Left lung (tissue), 4 donors: ENCODE measurements at regions not wholly inside any gene's neighbourhood (a gene's known extent, or its start where the extent isn't known, plus 50 kb on each side); places are given as distances from the start of the nearest gene placed in this dataset.
A peak's percentile ranks its signal among the peaks of the same experiment; 100 is the strongest.

Experiments used
- ATAC-seq: fragments of 200-7000 bp; cut with Tn5 transposase; one replicate; pipeline ENCODE4 v1.9.1; 2020; ENCODE audit warnings: moderate library complexity
- DNase-seq, 4 donors: peaks; one replicate each; pipeline ENCODE4 v3.0.0-alpha.2; 2013 to 2020
- H3K27ac ChIP-seq, 2 donors: fragments of 200-600 bp; sonication (generic) in 1 of 2; one replicate each; pipeline versions ENCODE4 v1.5.0 to v1.8.0; 2020 to 2021
- H3K27me3 ChIP-seq, 2 donors: fragments of 200-600 bp; sonication (generic) in 1 of 2; one replicate each; pipeline versions ENCODE4 v1.5.0 to v1.8.0; 2020 to 2021
- H3K36me3 ChIP-seq, 2 donors: fragments of 200-600 bp; sonication (generic) in 1 of 2; one replicate each; pipeline versions ENCODE4 v1.5.0 to v1.8.0; 2020 to 2021
- H3K4me1 ChIP-seq, 2 donors: fragments of 200-600 bp; one replicate each; pipeline ENCODE4 v1.8.0; 2021
- H3K4me3 ChIP-seq, 2 donors: fragments of 200-600 bp; sonication (generic) in 1 of 2; one replicate each; pipeline versions ENCODE4 v1.5.0 to v1.8.0; 2020 to 2021; ENCODE audit warnings: mild to moderate bottlenecking in 1 of 2
- H3K9me3 ChIP-seq, 2 donors: fragments of 200-600 bp; sonication (generic) in 1 of 2; one replicate each; pipeline versions ENCODE4 v1.5.0 to v1.8.0; 2020 to 2021
- intact Hi-C, 2 donors: fragments of 100-400 bp; cut with DNase I; formaldehyde crosslinking; loops; one replicate each; pipeline versions ENCODE4 v1.11.2 to v1.14.2; 2022
- TF ChIP-seq, protein P1 (sequence below), 2 donors: fragments of 200-600 bp; sonication (generic) in 1 of 2; IDR thresholded peaks; one replicate each; pipeline versions ENCODE4 v1.5.0 to v1.8.0; 2021; ENCODE audit warnings: antibody characterized with exemption in 2 of 2
- donor health status: DM: no; HTN: yes; CAD: no.
- donor health status: DM: no; HTN: no; CAD: no.

- no peaks in the 10 kb centered on the region for H3K36me3 ChIP-seq
- DNase-seq (no peak), ATAC-seq (no peak)
- H3K4me3 ChIP-seq: no peak overlapping the region
- H3K27me3 ChIP-seq: no peaks in the 10 kb centered on the region
- H3K4me1 ChIP-seq: no peaks in the 10 kb centered on the region
- TF ChIP-seq, protein P1, sequence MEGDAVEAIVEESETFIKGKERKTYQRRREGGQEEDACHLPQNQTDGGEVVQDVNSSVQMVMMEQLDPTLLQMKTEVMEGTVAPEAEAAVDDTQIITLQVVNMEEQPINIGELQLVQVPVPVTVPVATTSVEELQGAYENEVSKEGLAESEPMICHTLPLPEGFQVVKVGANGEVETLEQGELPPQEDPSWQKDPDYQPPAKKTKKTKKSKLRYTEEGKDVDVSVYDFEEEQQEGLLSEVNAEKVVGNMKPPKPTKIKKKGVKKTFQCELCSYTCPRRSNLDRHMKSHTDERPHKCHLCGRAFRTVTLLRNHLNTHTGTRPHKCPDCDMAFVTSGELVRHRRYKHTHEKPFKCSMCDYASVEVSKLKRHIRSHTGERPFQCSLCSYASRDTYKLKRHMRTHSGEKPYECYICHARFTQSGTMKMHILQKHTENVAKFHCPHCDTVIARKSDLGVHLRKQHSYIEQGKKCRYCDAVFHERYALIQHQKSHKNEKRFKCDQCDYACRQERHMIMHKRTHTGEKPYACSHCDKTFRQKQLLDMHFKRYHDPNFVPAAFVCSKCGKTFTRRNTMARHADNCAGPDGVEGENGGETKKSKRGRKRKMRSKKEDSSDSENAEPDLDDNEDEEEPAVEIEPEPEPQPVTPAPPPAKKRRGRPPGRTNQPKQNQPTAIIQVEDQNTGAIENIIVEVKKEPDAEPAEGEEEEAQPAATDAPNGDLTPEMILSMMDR (IDR thresholded peaks at IDR 0.05): no peak
- H3K9me3 ChIP-seq: no peaks in the 10 kb centered on the region
- H3K27ac ChIP-seq: no peak overlapping the region
- intact Hi-C loops: no loop called here
Measured at GRCh38 chr15:97061392-97061791, 730.9 kb downstream of the NR2F2 start.

DNA sequence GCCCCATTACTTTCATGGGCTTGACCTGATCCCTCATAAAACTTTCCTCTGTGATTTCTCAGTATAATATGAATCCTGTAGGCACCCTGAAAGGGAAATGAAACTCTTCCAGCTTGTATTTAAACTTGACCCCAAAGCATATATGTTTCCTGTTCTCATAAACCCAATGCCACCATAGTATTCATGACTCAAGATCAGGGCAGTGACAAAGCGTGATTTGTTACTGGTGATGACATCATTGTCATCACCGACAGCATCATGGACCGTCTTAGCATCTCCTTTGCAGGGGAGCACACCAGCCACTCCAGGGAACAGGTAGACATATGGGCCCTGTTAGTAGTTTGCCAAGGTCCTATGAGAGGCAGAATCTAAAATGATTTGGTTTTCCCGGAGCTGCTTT lies 741.2 kb downstream of the NR2F2 start:
- DNase-seq (no peak), ATAC-seq (no peak)
- no peak overlapping the region for H3K4me3 ChIP-seq
- H3K27me3 ChIP-seq: no peaks in the 10 kb centered on the region
- intact Hi-C loops: no loop called here
- no peak overlapping the region for H3K27ac ChIP-seq
- no peaks in the 10 kb centered on the region for H3K36me3 ChIP-seq
- H3K4me1 ChIP-seq: no peaks in the 10 kb centered on the region
- TF ChIP-seq, protein P1 (IDR thresholded peaks at IDR 0.05): no peak
- peaks cover 0 to 12% of the 10 kb centered on the region in 2 donors for H3K9me3 ChIP-seq

- no peaks in the 10 kb centered on the region for H3K4me1 ChIP-seq
Measured at GRCh38 chr15:97072545-97072944, 742.0 kb downstream of the NR2F2 start.

GRCh38 chr15:97076011-97076410 lies 745.5 kb downstream of the NR2F2 start:
- no peak overlapping the region for H3K27ac ChIP-seq
- ATAC-seq: no peak
- no peaks in the 10 kb centered on the region for H3K36me3 ChIP-seq
- H3K9me3 ChIP-seq: peaks cover 0 to 12% of the 10 kb centered on the region in 2 donors
- intact Hi-C loops: no loop called here
- no peaks in the 10 kb centered on the region for H3K4me1 ChIP-seq
- TF ChIP-seq, protein P1 (IDR thresholded peaks at IDR 0.05): no peak
- H3K27me3 ChIP-seq: peaks cover 0 to 4% of the 10 kb centered on the region in 2 donors
- no peak overlapping the region for H3K4me3 ChIP-seq
- DNase-seq: peak in 2 of 4 donors; percentile 30 to 44

More at GRCh38 chr15:97072545-97072944, 742.0 kb downstream of the NR2F2 start:
- H3K36me3 ChIP-seq: no peaks in the 10 kb centered on the region
- H3K27ac ChIP-seq: no peak overlapping the region
- no peak overlapping the region for H3K4me3 ChIP-seq
- peak in 2 of 4 donors; percentile 24 to 50 for DNase-seq
- intact Hi-C loops: no loop called here
- TF ChIP-seq, protein P1 (IDR thresholded peaks at IDR 0.05): no peak
- H3K27me3 ChIP-seq: no peaks in the 10 kb centered on the region
- peaks cover 0 to 12% of the 10 kb centered on the region in 2 donors for H3K9me3 ChIP-seq
- no peak for ATAC-seq

GRCh38 chr15:97077975-97078374 lies 747.5 kb downstream of the NR2F2 start:
- ATAC-seq: no peak
- intact Hi-C loops: no loop called here
- TF ChIP-seq, protein P1 (IDR thresholded peaks at IDR 0.05): no peak

More at GRCh38 chr15:97077975-97078374, 747.5 kb downstream of the NR2F2 start:
- H3K27ac ChIP-seq: no peak overlapping the region
- H3K4me1 ChIP-seq: no peaks in the 10 kb centered on the region
- H3K4me3 ChIP-seq: no peak overlapping the region
- H3K9me3 ChIP-seq: peaks cover 0 to 12% of the 10 kb centered on the region in 2 donors
- DNase-seq: no peak
- H3K27me3 ChIP-seq: peaks cover 0 to 10% of the 10 kb centered on the region in 2 donors
- no peaks in the 10 kb centered on the region for H3K36me3 ChIP-seq
